ENCODE measurements at regions not wholly inside any gene's neighbourhood (a gene's known extent, or its start where the extent isn't known, plus 50 kb on each side); places are given as distances from the start of the nearest gene placed in this dataset.

DNA sequence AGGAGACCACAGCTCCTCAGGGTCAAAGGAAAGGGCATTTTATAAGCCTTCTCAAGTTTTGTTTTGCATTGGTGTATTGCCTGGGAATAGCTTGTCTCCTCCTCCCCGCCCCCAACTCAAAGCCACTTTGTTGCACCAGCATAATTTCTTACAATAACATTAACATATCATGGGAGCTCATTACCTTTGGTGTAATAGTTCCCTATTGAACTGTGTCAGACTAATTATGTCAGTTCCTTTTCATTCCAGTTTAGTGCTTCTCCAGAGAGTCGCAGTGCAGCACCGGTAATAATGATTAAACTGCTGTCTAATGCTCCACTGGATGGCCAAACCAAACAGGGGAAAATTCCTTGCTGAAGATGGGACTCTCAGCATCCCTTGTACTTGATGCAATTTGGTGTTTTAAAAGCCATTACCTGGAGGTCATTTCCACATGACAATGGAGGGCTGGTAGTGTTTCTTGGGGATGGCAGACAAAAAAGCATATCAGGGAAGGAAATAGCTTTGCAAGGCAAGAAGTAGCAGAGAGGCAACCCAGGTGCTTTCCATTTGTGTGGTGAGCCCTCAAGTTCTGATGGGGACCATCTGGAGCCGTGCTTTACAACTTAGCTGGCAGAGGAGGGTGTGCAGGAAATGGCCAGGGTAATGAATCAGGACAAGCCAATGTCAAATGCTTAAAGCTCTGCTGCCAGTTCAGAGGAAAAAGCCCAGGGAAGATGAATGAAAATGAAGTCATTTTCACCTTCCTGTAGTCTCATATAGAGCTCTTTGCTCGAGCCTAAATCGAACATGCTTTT lies 91.5 kb upstream of the NLRP1 start:
- no peak overlapping the region for H3K4me3 ChIP-seq (ENCODE audit: low read length)
- TF ChIP-seq, protein P1, sequence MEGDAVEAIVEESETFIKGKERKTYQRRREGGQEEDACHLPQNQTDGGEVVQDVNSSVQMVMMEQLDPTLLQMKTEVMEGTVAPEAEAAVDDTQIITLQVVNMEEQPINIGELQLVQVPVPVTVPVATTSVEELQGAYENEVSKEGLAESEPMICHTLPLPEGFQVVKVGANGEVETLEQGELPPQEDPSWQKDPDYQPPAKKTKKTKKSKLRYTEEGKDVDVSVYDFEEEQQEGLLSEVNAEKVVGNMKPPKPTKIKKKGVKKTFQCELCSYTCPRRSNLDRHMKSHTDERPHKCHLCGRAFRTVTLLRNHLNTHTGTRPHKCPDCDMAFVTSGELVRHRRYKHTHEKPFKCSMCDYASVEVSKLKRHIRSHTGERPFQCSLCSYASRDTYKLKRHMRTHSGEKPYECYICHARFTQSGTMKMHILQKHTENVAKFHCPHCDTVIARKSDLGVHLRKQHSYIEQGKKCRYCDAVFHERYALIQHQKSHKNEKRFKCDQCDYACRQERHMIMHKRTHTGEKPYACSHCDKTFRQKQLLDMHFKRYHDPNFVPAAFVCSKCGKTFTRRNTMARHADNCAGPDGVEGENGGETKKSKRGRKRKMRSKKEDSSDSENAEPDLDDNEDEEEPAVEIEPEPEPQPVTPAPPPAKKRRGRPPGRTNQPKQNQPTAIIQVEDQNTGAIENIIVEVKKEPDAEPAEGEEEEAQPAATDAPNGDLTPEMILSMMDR (conservative IDR thresholded peaks at IDR 0.05; ENCODE audit: low read length) = no peak
- peak; percentile 12 for DNase-seq (ENCODE audit: low read depth)

DNA sequence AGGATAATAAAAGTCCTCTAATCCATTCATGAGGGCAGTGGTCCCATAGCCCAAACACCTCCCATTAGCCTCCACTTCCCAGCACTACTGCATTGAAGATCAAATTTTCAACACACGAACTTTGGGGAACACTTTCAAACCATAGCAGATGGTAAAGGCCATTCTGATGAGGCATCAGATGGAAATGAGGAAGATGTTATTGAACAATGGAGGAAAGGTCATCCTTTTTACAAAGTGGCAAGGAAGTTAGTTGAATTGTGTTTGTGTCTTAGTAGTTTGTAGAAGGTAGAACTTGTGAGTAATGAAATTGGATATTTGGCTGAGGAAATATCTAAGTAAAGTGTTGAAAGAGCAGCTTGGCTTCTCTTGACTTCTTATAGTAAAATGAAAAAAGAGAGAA lies 93.3 kb upstream of the NLRP1 start:
- no peak overlapping the region for H3K4me3 ChIP-seq (ENCODE audit: low read length)
- TF ChIP-seq, protein P1 (conservative IDR thresholded peaks at IDR 0.05; ENCODE audit: low read length) = no peak
- DNase-seq (ENCODE audit: low read depth) = no peak

DNA sequence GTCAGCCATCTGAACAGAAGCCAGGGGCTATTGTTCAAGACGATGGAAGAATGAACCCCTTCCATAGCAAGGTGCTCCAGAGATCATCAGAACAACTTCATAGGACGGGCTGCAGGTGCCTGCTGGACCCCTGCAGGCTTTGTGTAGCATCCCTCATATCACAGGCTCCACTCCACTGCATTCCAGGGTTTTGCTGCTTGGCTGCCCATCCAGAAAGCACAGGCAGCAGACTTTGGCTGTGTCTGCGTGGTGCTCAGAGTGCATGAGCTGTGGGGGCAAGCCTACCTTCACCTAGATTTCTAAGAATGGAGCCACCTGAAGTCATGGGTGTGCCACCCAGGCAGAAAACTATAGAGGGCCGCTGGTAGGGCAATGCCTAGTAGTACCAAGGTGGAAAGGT lies 93.9 kb upstream of the NLRP1 start:
- TF ChIP-seq, protein P1 (conservative IDR thresholded peaks at IDR 0.05; ENCODE audit: low read length) = no peak
- H3K4me3 ChIP-seq (ENCODE audit: low read length) = no peak overlapping the region
- no peak for DNase-seq (ENCODE audit: low read depth)

DNA sequence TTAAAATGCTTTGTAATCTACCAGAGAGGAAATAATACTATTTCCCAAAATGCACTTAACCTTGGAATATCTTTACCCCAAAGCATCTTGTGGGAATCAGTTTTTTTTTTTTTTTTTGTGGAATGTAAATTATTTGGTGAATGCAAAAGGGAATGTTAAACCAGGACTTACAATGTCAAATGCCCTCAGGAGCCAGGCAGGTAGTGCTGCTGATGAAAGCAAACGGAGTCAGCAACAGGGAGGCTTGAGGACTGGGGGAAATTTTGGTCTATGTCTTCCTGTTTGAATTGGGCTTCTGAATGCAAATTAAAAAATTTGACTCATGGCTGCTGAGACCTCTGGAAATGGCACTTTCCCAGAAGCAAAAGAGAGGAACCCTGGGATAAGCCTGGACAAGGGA lies 96.5 kb upstream of the NLRP1 start:
- no peak for DNase-seq (ENCODE audit: low read depth)
- TF ChIP-seq, protein P1 (conservative IDR thresholded peaks at IDR 0.05; ENCODE audit: low read length) = no peak
- no peak overlapping the region for H3K4me3 ChIP-seq (ENCODE audit: low read length)

DNA sequence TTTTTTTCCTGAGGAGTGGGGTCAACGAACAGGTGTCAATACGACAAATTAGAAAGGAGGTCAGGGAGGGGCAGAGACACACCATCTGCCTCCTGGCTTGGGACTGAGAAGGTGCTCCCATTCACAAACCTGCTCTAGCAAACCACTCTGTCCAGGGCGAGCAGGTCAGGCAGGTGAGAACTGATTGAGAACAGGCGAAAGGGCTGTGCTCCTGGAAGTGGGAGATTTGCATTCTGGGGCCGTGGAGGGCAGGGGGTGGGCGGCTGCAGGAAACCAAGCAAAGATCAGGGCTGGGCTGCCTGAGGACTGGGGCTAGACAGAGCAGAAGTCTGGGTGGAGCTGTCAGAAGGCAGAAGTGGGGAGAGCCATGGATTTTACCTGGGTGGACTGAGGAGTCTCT lies 98.9 kb upstream of the NLRP1 start:
- TF ChIP-seq, protein P1 (conservative IDR thresholded peaks at IDR 0.05; ENCODE audit: low read length) = no peak
- H3K4me3 ChIP-seq (ENCODE audit: low read length) = no peak overlapping the region
- DNase-seq (ENCODE audit: low read depth) = no peak

DNA sequence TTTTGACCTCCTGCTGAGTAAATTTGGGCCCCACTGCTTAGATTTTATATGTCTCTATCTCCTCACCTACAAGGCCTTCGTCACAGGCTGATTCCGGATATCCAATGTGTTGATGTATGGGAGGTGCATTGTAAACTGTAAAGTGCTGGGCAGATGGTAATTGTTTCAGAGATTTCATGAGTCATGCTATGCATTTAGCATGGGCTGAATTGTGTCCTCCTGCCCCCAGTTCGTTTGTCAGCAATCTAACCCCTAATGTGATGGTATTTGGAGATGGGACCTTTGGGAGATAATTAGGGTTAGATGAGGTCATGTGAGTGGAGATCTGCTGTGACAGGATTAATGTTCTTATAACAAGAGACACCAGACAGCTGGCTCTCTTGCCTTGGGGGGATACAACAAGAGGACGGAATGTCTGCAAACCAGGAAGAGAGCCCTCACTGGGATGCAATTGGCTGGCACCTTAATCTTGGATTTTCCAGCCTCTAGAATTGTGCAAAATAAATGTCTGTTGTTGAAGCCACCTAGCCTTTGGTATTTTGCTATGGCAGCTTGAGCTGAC lies 101.8 kb upstream of the NLRP1 start:
- no peak for DNase-seq (ENCODE audit: low read depth)
- no peak overlapping the region for H3K4me3 ChIP-seq (ENCODE audit: low read length)
- TF ChIP-seq, protein P1 (conservative IDR thresholded peaks at IDR 0.05; ENCODE audit: low read length) = no peak

DNA sequence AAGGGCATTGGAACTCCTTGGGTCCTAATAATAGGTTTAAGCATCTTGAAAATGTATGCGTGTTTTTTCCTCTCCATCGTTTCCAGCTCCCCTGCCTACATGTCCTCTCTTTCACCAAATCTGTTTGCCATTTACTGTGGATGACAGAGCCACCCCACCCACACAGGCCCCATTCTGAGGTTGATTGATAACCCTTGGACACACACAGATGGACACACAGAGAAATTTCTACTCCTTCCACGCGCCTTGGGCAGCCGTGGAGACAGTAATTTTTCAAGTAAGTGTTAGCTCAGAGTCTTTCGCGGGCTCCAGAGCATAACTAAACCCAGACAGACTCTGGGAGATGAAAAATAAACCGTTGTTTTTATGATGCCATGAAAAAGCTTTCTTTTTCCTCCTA lies 103.3 kb upstream of the NLRP1 start:
- no peak overlapping the region for H3K4me3 ChIP-seq (ENCODE audit: low read length)
- TF ChIP-seq, protein P1 (conservative IDR thresholded peaks at IDR 0.05; ENCODE audit: low read length) = no peak
- no peak for DNase-seq (ENCODE audit: low read depth)

Measured in AG10803 (cell line).